H9 (cell line): ENCODE measurements at regions not wholly inside any gene's neighbourhood (a gene's known extent, or its start where the extent isn't known, plus 50 kb on each side); places are given as distances from the start of the nearest gene placed in this dataset.

Experiments used
- DNase-seq: peaks from one replicate; pipeline ENCODE4 v3.0.0-alpha.2; 2017
- H2AFZ ChIP-seq: one replicate; pipeline ENCODE4 v1.6.1; 2013; ENCODE audit warnings: mild to moderate bottlenecking, low read length, control low read depth, moderate library complexity
- H2AK5ac ChIP-seq: 2 replicates; pipeline ENCODE4 v1.6.1; 2013; ENCODE audit warnings: low read length, control low read depth, mixed read lengths; ENCODE audit not compliant: insufficient read length
- H2BK120ac ChIP-seq: one replicate; pipeline ENCODE4 v1.6.1; 2013; ENCODE audit warnings: low read depth, mild to moderate bottlenecking, low read length, control low read depth, inconsistent platforms; ENCODE audit not compliant: poor library complexity, severe bottlenecking
- H2BK12ac ChIP-seq: 2 replicates; pipeline ENCODE4 v1.6.1; 2013; ENCODE audit warnings: low read length, control low read depth, mixed read lengths, low read depth; ENCODE audit not compliant: insufficient read length
- H2BK15ac ChIP-seq: 2 replicates; pipeline ENCODE4 v1.6.1; 2013; ENCODE audit warnings: low read depth, low read length, control low read depth
- H2BK20ac ChIP-seq: one replicate; pipeline ENCODE4 v1.6.1; 2013; ENCODE audit warnings: low read depth, mild to moderate bottlenecking, low read length, control low read depth, inconsistent platforms; ENCODE audit not compliant: poor library complexity, severe bottlenecking
- H2BK5ac ChIP-seq: 2 replicates; pipeline ENCODE4 v1.6.1; 2013; ENCODE audit warnings: low read length, control low read depth, mixed read lengths; ENCODE audit not compliant: insufficient read length
- H3K14ac ChIP-seq: 2 replicates; pipeline ENCODE4 v1.6.1; 2013; ENCODE audit warnings: low read length, control low read depth; ENCODE audit not compliant: insufficient read depth
- H3K18ac ChIP-seq: 2 replicates; pipeline ENCODE4 v1.6.1; 2013; ENCODE audit warnings: low read depth, mild to moderate bottlenecking, mixed read lengths, low read length, control low read depth; ENCODE audit not compliant: insufficient read length
- H3K23ac ChIP-seq: 2 replicates; pipeline ENCODE4 v1.6.1; 2013; ENCODE audit warnings: low read length, control low read depth, mixed read lengths, low read depth; ENCODE audit not compliant: insufficient read length
- H3K23me2 ChIP-seq: 2 replicates; pipeline ENCODE4 v1.6.1; 2013; ENCODE audit warnings: low read depth, mild to moderate bottlenecking, mixed read lengths, low read length, control low read depth; ENCODE audit not compliant: insufficient read length, poor library complexity, severe bottlenecking
- H3K27ac ChIP-seq: 2 replicates; pipeline ENCODE4 v1.5.1; 2013; ENCODE audit warnings: low read length, control low read depth, mixed read lengths, low read depth; ENCODE audit not compliant: insufficient read length
- H3K27me3 ChIP-seq: 2 replicates; pipeline ENCODE4 v1.6.1; 2013; ENCODE audit warnings: low read length, control low read depth, inconsistent platforms; ENCODE audit not compliant: insufficient read depth
- H3K4ac ChIP-seq: 2 replicates; pipeline ENCODE4 v1.6.1; 2013; ENCODE audit warnings: low read depth, mild to moderate bottlenecking, control low read depth, inconsistent platforms, low read length, moderate library complexity
- H3K4me1 ChIP-seq: 2 replicates; pipeline ENCODE4 v1.6.1; 2013; ENCODE audit warnings: low read length, control low read depth, inconsistent platforms; ENCODE audit not compliant: insufficient read depth
- H3K4me2 ChIP-seq: 2 replicates; pipeline ENCODE4 v1.6.1; 2013; ENCODE audit warnings: low read length, control low read depth, mixed read lengths; ENCODE audit not compliant: insufficient read length, insufficient read depth
- H3K56ac ChIP-seq: 2 replicates; pipeline ENCODE4 v1.6.1; 2013; ENCODE audit warnings: low read depth, mild to moderate bottlenecking, mixed read lengths, low read length, control low read depth; ENCODE audit not compliant: insufficient read length
- H3K79me1 ChIP-seq: 2 replicates; pipeline ENCODE4 v1.6.1; 2013; ENCODE audit warnings: low read depth, mild to moderate bottlenecking, moderate library complexity, low read length, control low read depth, inconsistent platforms; ENCODE audit not compliant: insufficient read depth, poor library complexity, severe bottlenecking
- H3K79me2 ChIP-seq: 2 replicates; pipeline ENCODE4 v1.6.1; 2013; ENCODE audit warnings: low read length, control low read depth, inconsistent platforms; ENCODE audit not compliant: insufficient read depth
- H3K9ac ChIP-seq: 2 replicates; pipeline ENCODE4 v1.6.1; 2013; ENCODE audit warnings: low read length, control low read depth, mixed read lengths; ENCODE audit not compliant: insufficient read length; ENCODE audit errors: extremely low read depth
- H3K9me3 ChIP-seq: one replicate; pipeline ENCODE4 v1.6.1; 2013; ENCODE audit warnings: low read depth, low read length, inconsistent platforms; ENCODE audit not compliant: control insufficient read depth
- H3T11ph ChIP-seq: one replicate; pipeline ENCODE4 v1.6.1; 2013; ENCODE audit warnings: mild to moderate bottlenecking, low read length, control low read depth, inconsistent platforms
- H4K20me1 ChIP-seq: one replicate; pipeline ENCODE4 v1.6.1; 2013; ENCODE audit not compliant: control insufficient read depth, insufficient read length, insufficient read depth
- H4K5ac ChIP-seq: 2 replicates; pipeline ENCODE4 v1.6.1; 2013; ENCODE audit warnings: low read depth, mild to moderate bottlenecking, mixed read lengths, low read length, control low read depth; ENCODE audit not compliant: insufficient read length
- H4K8ac ChIP-seq: replicated peaks from 2 replicates; pipeline ENCODE4 v1.6.1; 2013; ENCODE audit warnings: low read length, control low read depth, mixed read lengths, low read depth; ENCODE audit not compliant: insufficient read length
- H4K91ac ChIP-seq: 2 replicates; pipeline ENCODE4 v1.6.1; 2013; ENCODE audit warnings: low read depth, mild to moderate bottlenecking, moderate library complexity, mixed read lengths, low read length, control low read depth; ENCODE audit not compliant: insufficient read length
- H3K27ac Mint-ChIP-seq, 3 experiments: 2 replicates in 2 of 3; 3 replicates in 1 of 3; pipeline ENCODE4 v1.8.0; 2020 to 2021; ENCODE audit warnings: mixed read lengths in 3 of 3, mild to moderate bottlenecking in 1 of 3, moderate library complexity in 1 of 3
- H3K27me3 Mint-ChIP-seq: 2 replicates; pipeline ENCODE4 v1.8.0; 2021; ENCODE audit warnings: low read depth, mild to moderate bottlenecking, moderate library complexity, mixed read lengths
- H3K36me3 Mint-ChIP-seq, 3 experiments: 2 replicates in 2 of 3; 3 replicates in 1 of 3; pipeline ENCODE4 v1.8.0; 2020 to 2021; ENCODE audit warnings: low read depth in 3 of 3, mixed read lengths in 3 of 3; ENCODE audit not compliant: insufficient read depth in 1 of 3
- H3K4me1 Mint-ChIP-seq, 2 experiments: 2 replicates each; pipeline ENCODE4 v1.8.0; 2020; ENCODE audit warnings: mixed read lengths in 2 of 2
- H3K4me3 Mint-ChIP-seq, 2 experiments: 2 replicates in 1 of 2; 3 replicates in 1 of 2; pipeline ENCODE4 v1.8.0; 2020 to 2021; ENCODE audit warnings: mild to moderate bottlenecking in 2 of 2, mixed read lengths in 2 of 2, moderate library complexity in 1 of 2
- H3K9me3 Mint-ChIP-seq, 2 experiments: 2 replicates in 1 of 2; 3 replicates in 1 of 2; pipeline ENCODE4 v1.8.0; 2020; ENCODE audit warnings: mild to moderate bottlenecking in 2 of 2, mixed read lengths in 2 of 2, moderate library complexity in 1 of 2
- WGBS: extraction: QIAGEN DNeasy Blood & Tissue Kit; methylation state at CpG from one replicate; pipeline ENCODE4 v1.1.7; 2013; ENCODE audit warnings: missing lambda C conversion rate, low lambda C conversion rate, mixed read lengths; ENCODE audit not compliant: insufficient read length; ENCODE audit errors: extremely low coverage; 5-methylcytosine and 5-hydroxymethylcytosine counted together
- TF ChIP-seq, protein P1 (sequence below): fragments of 200-600 bp; sonication (generic); conservative IDR thresholded peaks from 3 replicates; pipeline ENCODE4 v1.8.0; 2021; ENCODE audit warnings: antibody characterized with exemption, mild to moderate bottlenecking

DNA sequence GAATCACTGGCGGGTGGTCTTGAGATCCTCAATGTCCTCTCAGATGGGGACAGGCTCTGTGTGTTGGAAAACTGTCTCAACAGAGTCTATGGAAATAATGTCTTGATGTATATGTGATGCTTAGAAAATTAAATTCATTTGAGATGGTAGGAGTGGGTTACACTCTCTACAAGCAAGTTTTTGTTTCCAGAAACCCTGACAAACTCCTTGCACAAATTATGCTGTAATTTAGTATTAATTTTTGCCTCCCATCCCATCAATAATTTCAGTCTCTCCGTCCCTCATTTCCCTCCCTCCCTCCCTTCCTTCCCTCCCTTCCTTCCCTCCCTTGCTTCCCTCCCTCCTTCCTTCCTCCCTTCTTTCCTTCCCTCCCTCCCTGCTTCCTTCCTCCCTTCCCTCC is 488.0 kb upstream of the C16orf82 start:
- Mint-ChIP-seq H3K27me3 (peaks cover 19% of the 10 kb centered on the region), H3K36me3 (peaks cover 0 to 11% (median 2%) of the 10 kb centered on the region in 3 experiments; a peak in 3 of 7 replicates)
- peaks cover 5% of the 10 kb centered on the region; the same call in 1 of the 2 replicates for H3K4me1 ChIP-seq

More for the DNA sequence above, 488.0 kb upstream of the C16orf82 start:
- H3K23ac ChIP-seq = no peak overlapping the region
- no peak overlapping the region for H3K56ac ChIP-seq
- no peak for DNase-seq
- H3K79me1 ChIP-seq = no peaks in the 10 kb centered on the region
- no peak overlapping the region for H2AFZ ChIP-seq
- H3K4ac ChIP-seq = no peak overlapping the region
- H3K9me3 ChIP-seq = no peaks in the 10 kb centered on the region
- no peak overlapping the region for H3T11ph ChIP-seq
- no peak overlapping the region for H2BK120ac ChIP-seq
- H2BK15ac ChIP-seq = no peak overlapping the region
- TF ChIP-seq, protein P1, sequence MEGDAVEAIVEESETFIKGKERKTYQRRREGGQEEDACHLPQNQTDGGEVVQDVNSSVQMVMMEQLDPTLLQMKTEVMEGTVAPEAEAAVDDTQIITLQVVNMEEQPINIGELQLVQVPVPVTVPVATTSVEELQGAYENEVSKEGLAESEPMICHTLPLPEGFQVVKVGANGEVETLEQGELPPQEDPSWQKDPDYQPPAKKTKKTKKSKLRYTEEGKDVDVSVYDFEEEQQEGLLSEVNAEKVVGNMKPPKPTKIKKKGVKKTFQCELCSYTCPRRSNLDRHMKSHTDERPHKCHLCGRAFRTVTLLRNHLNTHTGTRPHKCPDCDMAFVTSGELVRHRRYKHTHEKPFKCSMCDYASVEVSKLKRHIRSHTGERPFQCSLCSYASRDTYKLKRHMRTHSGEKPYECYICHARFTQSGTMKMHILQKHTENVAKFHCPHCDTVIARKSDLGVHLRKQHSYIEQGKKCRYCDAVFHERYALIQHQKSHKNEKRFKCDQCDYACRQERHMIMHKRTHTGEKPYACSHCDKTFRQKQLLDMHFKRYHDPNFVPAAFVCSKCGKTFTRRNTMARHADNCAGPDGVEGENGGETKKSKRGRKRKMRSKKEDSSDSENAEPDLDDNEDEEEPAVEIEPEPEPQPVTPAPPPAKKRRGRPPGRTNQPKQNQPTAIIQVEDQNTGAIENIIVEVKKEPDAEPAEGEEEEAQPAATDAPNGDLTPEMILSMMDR = no peak
- H3K4me2 ChIP-seq = no peak overlapping the region
- no peak overlapping the region for H3K18ac ChIP-seq
- H2BK12ac ChIP-seq = no peak overlapping the region
- H3K14ac ChIP-seq = no peak overlapping the region
- no peaks in the 10 kb centered on the region for H4K20me1 ChIP-seq
- H2BK5ac ChIP-seq = no peak overlapping the region
- H3K27me3 ChIP-seq = no peaks in the 10 kb centered on the region
- no peaks in the 10 kb centered on the region for H3K79me2 ChIP-seq
- H4K91ac ChIP-seq = no peak overlapping the region
- H3K27ac ChIP-seq = no peak overlapping the region
- H3K4me1 Mint-ChIP-seq = peaks cover 25 to 30% of the 10 kb centered on the region in 2 experiments
- H2AK5ac ChIP-seq = no peak overlapping the region
- H3K4me3 Mint-ChIP-seq = no peak overlapping the region
- H3K9me3 Mint-ChIP-seq = peaks cover 8 to 16% of the 10 kb centered on the region in 2 experiments
- WGBS = no CpG with 5 or more reads among the region's 2 CpGs
- no peak overlapping the region for H3K27ac Mint-ChIP-seq
- H4K5ac ChIP-seq = no peak overlapping the region
- no peaks in the 10 kb centered on the region for H3K23me2 ChIP-seq
- H2BK20ac ChIP-seq = no peak overlapping the region
- no peak overlapping the region for H3K9ac ChIP-seq
- no peak overlapping the region for H4K8ac ChIP-seq
